HepG2 (cell line): ENCODE measurements at regions not wholly inside any gene's neighbourhood (a gene's known extent, or its start where the extent isn't known, plus 50 kb on each side); places are given as distances from the start of the nearest gene placed in this dataset.

Experiments
- ATAC-seq: fragments of 200-7000 bp; cut with Tn5 transposase; 3 replicates; pipeline ENCODE4 v1.9.1; 2020; ENCODE audit warnings: mild to moderate bottlenecking, moderate library complexity
- BruUV-seq: library from RNA; stranded (reverse); fragments of 400-500 nt; replicated peaks from 2 replicates; lab custom pipeline; 2021; lab: Mats Ljungman, UMichigan
- CTCF ChIA-PET: fragments of 300-600 bp; formaldehyde crosslinking; extraction: SDS; loops from one replicate; lab custom pipeline; 2021; ENCODE audit warnings: low total read pairs, inconsistent platforms, low intra/inter-chr PET ratio; lab: Yijun Ruan, JAX
- POLR2A ChIA-PET: fragments of 350-600 bp; sonication (Branson Sonifier 250); formaldehyde crosslinking; loops from one replicate; lab custom pipeline; 2020; ENCODE audit warnings: antibody characterized with exemption, inconsistent platforms; lab: Yijun Ruan, JAX
- DNase-seq: peaks from one replicate; pipeline ENCODE4 v3.0.0-alpha.2; 2015; ENCODE audit warnings: low spot score
- FAIRE-seq: peaks from 3 replicates; lab custom pipeline; 2011; peaks lifted over from hg19 to GRCh38; lab: Jason Lieb, UNC
- H2AFZ ChIP-seq: one replicate; pipeline ENCODE4 v1.6.1; 2011; ENCODE audit warnings: low read length, inconsistent platforms
- H3K27ac ChIP-seq: fragments of 300-600 bp; 3 replicates; pipeline ENCODE4 v1.8.0; 2011; ENCODE audit warnings: mixed run types, mild to moderate bottlenecking, mixed read lengths, low read length, inconsistent platforms; ENCODE audit not compliant: insufficient read depth; ENCODE audit errors: extremely low read length
- H3K27me3 ChIP-seq, 2 experiments: fragments of 200-600 bp in 1 of 2; 2 replicates in 1 of 2; 3 replicates in 1 of 2; pipeline versions ENCODE4 v1.6.0 to v1.8.0; 2011; ENCODE audit warnings: low read length in 2 of 2, mild to moderate bottlenecking in 2 of 2, moderate library complexity in 2 of 2, inconsistent platforms in 1 of 2; ENCODE audit not compliant: insufficient read depth in 2 of 2, control insufficient read depth in 1 of 2
- H3K36me3 ChIP-seq, 2 experiments: fragments of 200-600 bp in 1 of 2; replicated peaks in 1 of 2; 2 replicates in 1 of 2; 3 replicates in 1 of 2; pipeline versions ENCODE4 v1.5.1 to v1.8.0; 2011; ENCODE audit warnings: low read length in 2 of 2, inconsistent platforms in 1 of 2; ENCODE audit not compliant: insufficient read depth in 2 of 2, control insufficient read depth in 1 of 2
- H3K4me1 ChIP-seq: 2 replicates; pipeline ENCODE4 v1.5.1; 2012; ENCODE audit warnings: low read length, inconsistent platforms; ENCODE audit not compliant: insufficient read depth
- H3K4me2 ChIP-seq: 2 replicates; pipeline ENCODE4 v1.6.0; 2011; ENCODE audit warnings: low read depth, low read length, inconsistent platforms
- H3K4me3 ChIP-seq, 3 experiments: fragments of 200-600 bp in 1 of 3; sonication (generic), shearing (Covaris generic) in 1 of 3; replicated peaks in 1 of 3; 2 replicates each; pipeline ENCODE4 v1.5.1; 2011 to 2016; ENCODE audit warnings: low read length in 3 of 3, inconsistent platforms in 2 of 3, low read depth in 2 of 3, mild to moderate bottlenecking in 2 of 3, control low read depth in 1 of 3, mixed read lengths in 1 of 3; ENCODE audit not compliant: insufficient read depth in 1 of 3
- H3K79me2 ChIP-seq: one replicate; pipeline ENCODE4 v1.6.1; 2011; ENCODE audit warnings: low read length, inconsistent platforms; ENCODE audit not compliant: insufficient read depth
- H3K9ac ChIP-seq: 2 replicates; pipeline ENCODE4 v1.6.0; 2011; ENCODE audit warnings: mild to moderate bottlenecking, low read depth, low read length, inconsistent platforms; ENCODE audit not compliant: insufficient read depth
- H3K9me3 ChIP-seq: 2 replicates; pipeline ENCODE4 v1.5.1; 2012; ENCODE audit warnings: mild to moderate bottlenecking, low read length
- H4K20me1 ChIP-seq: 2 replicates; pipeline ENCODE4 v1.6.0; 2011; ENCODE audit warnings: inconsistent platforms, mild to moderate bottlenecking, low read length, moderate library complexity; ENCODE audit not compliant: insufficient read depth
- HNF1B ChIP-seq: sonication (generic); formaldehyde crosslinking; IDR thresholded peaks from 2 replicates; pipeline ENCODE4 v1.5.1; 2020; ENCODE audit warnings: mild to moderate bottlenecking, moderate library complexity, missing genetic modification reagents
- KDM5A ChIP-seq: fragments of 200-600 bp; sonication (generic); IDR thresholded peaks from 2 replicates; pipeline ENCODE4 v1.7.0; 2018; ENCODE audit warnings: antibody characterized with exemption, mild to moderate bottlenecking, low read length, borderline replicate concordance
- NFKB2 ChIP-seq: sonication (generic); formaldehyde crosslinking; IDR thresholded peaks from 2 replicates; pipeline ENCODE4 v1.4.0; 2020; ENCODE audit warnings: missing genetic modification reagents, borderline replicate concordance
- NONO ChIP-seq, 2 experiments: fragments of 450-650 bp in 1 of 2; sonication (generic) in 1 of 2; formaldehyde crosslinking in 1 of 2; IDR thresholded peaks in 1 of 2; conservative IDR thresholded peaks in 1 of 2; 2 replicates each; pipeline versions ENCODE4 v1.6.1 to v1.8.0; 2017 to 2022; ENCODE audit warnings: mild to moderate bottlenecking in 1 of 2, missing genetic modification reagents in 1 of 2, moderate library complexity in 1 of 2
- PCBP2 ChIP-seq: fragments of 200-400 bp; formaldehyde crosslinking; optimal IDR thresholded peaks from 2 replicates; pipeline ENCODE3; 2018; ENCODE audit warnings: low read length, low read depth; ENCODE audit not compliant: poor library complexity, severe bottlenecking
- RBM22 ChIP-seq: fragments of 200-400 bp; formaldehyde crosslinking; optimal IDR thresholded peaks from 2 replicates; pipeline ENCODE3; 2017; ENCODE audit warnings: mild to moderate bottlenecking, low read length, moderate library complexity
- REPIN1 ChIP-seq: sonication (generic); formaldehyde crosslinking; IDR thresholded peaks from 2 replicates; pipeline ENCODE4 v1.8.0; 2022; ENCODE audit warnings: missing genetic modification reagents, low read depth, mild to moderate bottlenecking, borderline replicate concordance
- SRF ChIP-seq: IDR thresholded peaks from 2 replicates; pipeline ENCODE4 v1.6.1; 2011; ENCODE audit warnings: mild to moderate bottlenecking, low read depth, low read length, moderate library complexity
- TOE1 ChIP-seq: sonication (generic); formaldehyde crosslinking; IDR thresholded peaks from 2 replicates; pipeline ENCODE4 v1.4.0; 2020; ENCODE audit warnings: mild to moderate bottlenecking, missing genetic modification reagents
- UBTF ChIP-seq: sonication (generic); formaldehyde crosslinking; IDR thresholded peaks from 2 replicates; pipeline ENCODE4 v1.4.0; 2020; ENCODE audit warnings: mild to moderate bottlenecking, missing genetic modification reagents
- WIZ ChIP-seq: sonication (generic); formaldehyde crosslinking; IDR thresholded peaks from 2 replicates; pipeline ENCODE4 v1.5.1; 2020; ENCODE audit warnings: mild to moderate bottlenecking, missing genetic modification reagents
- ZBTB2 ChIP-seq: sonication (generic); formaldehyde crosslinking; IDR thresholded peaks from 2 replicates; pipeline ENCODE4 v1.8.0; 2022; ENCODE audit warnings: low read depth, missing genetic modification reagents
- ZBTB8A ChIP-seq: sonication (generic); formaldehyde crosslinking; IDR thresholded peaks from 2 replicates; pipeline ENCODE4 v1.4.0; 2020; ENCODE audit warnings: mild to moderate bottlenecking, low read depth, missing genetic modification reagents, borderline replicate concordance
- ZNF18 ChIP-seq: sonication (generic); formaldehyde crosslinking; IDR thresholded peaks from 2 replicates; pipeline ENCODE4 v1.8.0; 2022; ENCODE audit warnings: mild to moderate bottlenecking, missing genetic modification reagents; ENCODE audit not compliant: insufficient replicate concordance
- ZNF567 ChIP-seq: sonication (generic); formaldehyde crosslinking; IDR thresholded peaks from 2 replicates; pipeline ENCODE4 v1.8.1; 2023; ENCODE audit warnings: mild to moderate bottlenecking, missing genetic modification reagents, borderline replicate concordance
- ZNF652 ChIP-seq: IDR thresholded peaks from 2 replicates; pipeline ENCODE4 v1.6.1; 2016; ENCODE audit warnings: low read depth, borderline replicate concordance
- ZNF724P ChIP-seq: sonication (generic); formaldehyde crosslinking; IDR thresholded peaks from 2 replicates; pipeline ENCODE4 v1.8.0; 2022; ENCODE audit warnings: missing genetic modification reagents, borderline replicate concordance
- WGBS: methylation state at CpG from one replicate; pipeline ENCODE4 v1.1.6; 2017; ENCODE audit warnings: low lambda C conversion rate; 5-methylcytosine and 5-hydroxymethylcytosine counted together
- in situ Hi-C: cut with HindIII; loops from 2 replicates; pipeline ENCODE4 v1.10.0; 2017; ENCODE audit warnings: low pct_unique_long_range_greater_than_20kb; ENCODE audit not compliant: extremely low pct_ligation_motif_present
- intact Hi-C: fragments of 100-400 bp; cut with micrococcal nuclease; formaldehyde crosslinking; loops from one replicate; pipeline ENCODE4 v1.10.0; 2022; ENCODE audit not compliant: unreplicated experiment

- no TSS peak for BruUV-seq
These were observed 422.0 kb upstream of the CNKSR2 start for GRCh38 chrX:20952180-20952579.

More at GRCh38 chrX:20952180-20952579, 422.0 kb upstream of the CNKSR2 start:
- Histone ChIP-seq H3K27ac (no peak overlapping the region), H2AFZ (no peak overlapping the region), H3K79me2 (no peaks in the 10 kb centered on the region), H3K9ac (no peak overlapping the region), H3K4me1 (no peaks in the 10 kb centered on the region), H3K36me3 (no peaks in the 10 kb centered on the region), H3K4me3 (no peak overlapping the region)
- in situ Hi-C loops, result no loop called here
- CTCF ChIA-PET, result no interaction called here
- DNase-seq, result no peak
- ATAC-seq, result no peak
- 52% methylated on average over 3 of the region's 3 CpGs for WGBS
- TF ChIP-seq ZBTB8A (CRISPR knock-in tag) (no peak), NFKB2 (CRISPR knock-in tag) (no peak), ZNF652 (CRISPR knock-in tag) (no peak), ZNF724P (CRISPR knock-in tag) (no peak), TOE1 (CRISPR knock-in tag) (no peak), SRF (no peak), KDM5A (no peak), NONO (IDR thresholded peaks at IDR 0.05) (no peak), NONO (CRISPR knock-in tag; conservative IDR thresholded peaks at IDR 0.05) (no peak), WIZ (CRISPR knock-in tag) (no peak), UBTF (CRISPR knock-in tag) (no peak), ZNF18 (CRISPR knock-in tag) (no peak), REPIN1 (CRISPR knock-in tag) (no peak), PCBP2 (no peak), RBM22 (no peak), ZNF567 (no peak), HNF1B (CRISPR knock-in tag) (no peak), ZBTB2 (no peak)
- TF ChIP-seq, all 625 proteins: peak for 0
- intact Hi-C loops, result no loop called here
- no peak for FAIRE-seq
- POLR2A ChIA-PET, result no interaction called here
- no peaks in the 10 kb centered on the region for H3K9me3 ChIP-seq
- no peaks in the 10 kb centered on the region for H3K27me3 ChIP-seq
- no peak overlapping the region for H3K4me2 ChIP-seq
- H4K20me1 ChIP-seq, result no peaks in the 10 kb centered on the region
